Ovary (tissue), 3 donors: ENCODE measurements at regions not wholly inside any gene's neighbourhood (a gene's known extent, or its start where the extent isn't known, plus 50 kb on each side); places are given as distances from the start of the nearest gene placed in this dataset.

Experiments used
- POLR2A ChIP-seq: fragments of 450-650 bp; IDR thresholded peaks from one replicate; pipeline ENCODE4 v1.6.1; 2017; ENCODE audit warnings: antibody characterized with exemption, mild to moderate bottlenecking, moderate library complexity
- TF ChIP-seq, protein P1 (sequence below), 3 donors: fragments of 450-650 bp in 2 of 3; fragments of 200-600 bp in 1 of 3; IDR thresholded peaks; one replicate each; pipeline versions ENCODE4 v1.5.1 to v1.8.0; 2016 to 2022; ENCODE audit warnings: antibody characterized with exemption in 3 of 3, mild to moderate bottlenecking in 1 of 3
- donor health status: DM: no; HTN: no; CAD: no.

DNA sequence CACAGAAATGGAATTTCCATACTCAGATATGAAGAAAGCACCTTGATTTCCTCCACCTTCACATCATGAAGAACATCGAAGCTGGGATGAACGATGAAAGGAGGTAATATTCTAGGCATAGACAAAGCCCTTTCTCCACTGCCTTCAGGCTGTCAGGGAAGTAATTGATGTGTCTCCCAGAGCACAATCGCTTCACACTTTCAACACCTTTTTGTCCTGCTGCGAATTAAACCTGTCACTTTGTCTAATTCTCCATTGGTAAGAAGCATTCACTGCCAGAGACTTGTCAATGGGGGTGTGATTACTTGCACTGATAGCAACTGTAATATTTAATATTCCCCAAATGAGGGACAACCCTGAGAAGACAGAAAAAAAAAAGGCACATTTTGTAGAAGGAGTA lies 260.1 kb downstream of the ETS1 start:
- TF ChIP-seq POLR2A: no peak
- TF ChIP-seq, protein P1, sequence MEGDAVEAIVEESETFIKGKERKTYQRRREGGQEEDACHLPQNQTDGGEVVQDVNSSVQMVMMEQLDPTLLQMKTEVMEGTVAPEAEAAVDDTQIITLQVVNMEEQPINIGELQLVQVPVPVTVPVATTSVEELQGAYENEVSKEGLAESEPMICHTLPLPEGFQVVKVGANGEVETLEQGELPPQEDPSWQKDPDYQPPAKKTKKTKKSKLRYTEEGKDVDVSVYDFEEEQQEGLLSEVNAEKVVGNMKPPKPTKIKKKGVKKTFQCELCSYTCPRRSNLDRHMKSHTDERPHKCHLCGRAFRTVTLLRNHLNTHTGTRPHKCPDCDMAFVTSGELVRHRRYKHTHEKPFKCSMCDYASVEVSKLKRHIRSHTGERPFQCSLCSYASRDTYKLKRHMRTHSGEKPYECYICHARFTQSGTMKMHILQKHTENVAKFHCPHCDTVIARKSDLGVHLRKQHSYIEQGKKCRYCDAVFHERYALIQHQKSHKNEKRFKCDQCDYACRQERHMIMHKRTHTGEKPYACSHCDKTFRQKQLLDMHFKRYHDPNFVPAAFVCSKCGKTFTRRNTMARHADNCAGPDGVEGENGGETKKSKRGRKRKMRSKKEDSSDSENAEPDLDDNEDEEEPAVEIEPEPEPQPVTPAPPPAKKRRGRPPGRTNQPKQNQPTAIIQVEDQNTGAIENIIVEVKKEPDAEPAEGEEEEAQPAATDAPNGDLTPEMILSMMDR (IDR thresholded peaks at IDR 0.05): no peak
